ENCODE measurements at regions not wholly inside any gene's neighbourhood (a gene's known extent, or its start where the extent isn't known, plus 50 kb on each side); places are given as distances from the start of the nearest gene placed in this dataset.

GRCh38 chr14:25180221-25180620, 130.3 kb upstream of the STXBP6 start:
- TF ChIP-seq CTCF (IDR thresholded peaks at IDR 0.05; ENCODE audit: insufficient read depth, low read depth, low read length): no peak
- TF ChIP-seq EZH2 (IDR thresholded peaks at IDR 0.05; ENCODE audit: insufficient read depth, low read length): no peak

Measured in astrocyte (in vitro differentiated cells and primary cell).